ENCODE measurements at regions not wholly inside any gene's neighbourhood (a gene's known extent, or its start where the extent isn't known, plus 50 kb on each side); places are given as distances from the start of the nearest gene placed in this dataset.
A peak's percentile ranks its signal among the peaks of the same experiment; 100 is the strongest.

- DNase-seq (ENCODE audit: low spot score), result no peak
- no peak overlapping the region for H3K4me2 ChIP-seq (ENCODE audit: low read length)
These were observed 65.8 kb upstream of the FRMD4A start for GRCh38 chr10:14396411-14397048.

GRCh38 chr10:14394179-14394578 lies 63.5 kb upstream of the FRMD4A start:
- Histone ChIP-seq H4K20me1 (ENCODE audit: insufficient read depth, low read length) (no peaks in the 10 kb centered on the region), H3K79me2 (ENCODE audit: insufficient read depth, low read depth, low read length) (no peaks in the 10 kb centered on the region), H3K9me2 (ENCODE audit: insufficient read depth, low read length) (no peaks in the 10 kb centered on the region), H2AFZ (ENCODE audit: low read length) (no peak overlapping the region), H3K4me2 (ENCODE audit: low read length) (no peak overlapping the region), H3K36me3 (ENCODE audit: insufficient read depth, low read length) (no peaks in the 10 kb centered on the region), H3K27ac (ENCODE audit: low read depth, low read length, poor library complexity, severe bottlenecking) (no peak overlapping the region), H3K4me1 (ENCODE audit: insufficient read depth, low read length, poor library complexity, severe bottlenecking) (no peaks in the 10 kb centered on the region), H3K9me3 (ENCODE audit: low read length) (no peaks in the 10 kb centered on the region), H3K4me3 (ENCODE audit: low read depth, low read length, poor library complexity, severe bottlenecking) (no peak overlapping the region)
- no peak for DNase-seq (ENCODE audit: low spot score)
- TF ChIP-seq EZH2phosphoT487 (IDR thresholded peaks at IDR 0.05; ENCODE audit: borderline replicate concordance, low read depth, low read length) (no peak), CTCF (conservative IDR thresholded peaks at IDR 0.05; ENCODE audit: low read length) (no peak)
- intact Hi-C loops (cut with micrococcal nuclease; ENCODE audit: unreplicated experiment), result no loop called here
- ChIA-PET CTCF (ENCODE audit: unreplicated experiment) (no interaction called here), POLR2A (no interaction called here)
- BruUV-seq (replicated peaks), result no TSS peak

More at GRCh38 chr10:14396411-14397048, 65.8 kb upstream of the FRMD4A start:
- Histone ChIP-seq H3K4me3 (ENCODE audit: low read depth, low read length, poor library complexity, severe bottlenecking) (no peak overlapping the region), H3K36me3 (ENCODE audit: insufficient read depth, low read length) (no peaks in the 10 kb centered on the region), H3K9me3 (ENCODE audit: low read length) (no peaks in the 10 kb centered on the region), H4K20me1 (ENCODE audit: insufficient read depth, low read length) (no peaks in the 10 kb centered on the region), H3K27ac (ENCODE audit: low read depth, low read length, poor library complexity, severe bottlenecking) (no peak overlapping the region), H2AFZ (ENCODE audit: low read length) (no peak overlapping the region), H3K4me1 (ENCODE audit: insufficient read depth, low read length, poor library complexity, severe bottlenecking) (no peaks in the 10 kb centered on the region), H3K9me2 (ENCODE audit: insufficient read depth, low read length) (no peaks in the 10 kb centered on the region), H3K79me2 (ENCODE audit: insufficient read depth, low read depth, low read length) (no peaks in the 10 kb centered on the region)
- POLR2A ChIA-PET, result interaction anchor here (0.7 kb wide), 1 partner anchor 39 kb away, joined by 3 read pairs; no protein-coding TSS in a partner anchor
- TF ChIP-seq CTCF (conservative IDR thresholded peaks at IDR 0.05; ENCODE audit: low read length) (peak; percentile 64), EZH2phosphoT487 (IDR thresholded peaks at IDR 0.05; ENCODE audit: borderline replicate concordance, low read depth, low read length) (no peak)
- intact Hi-C loops (cut with micrococcal nuclease; ENCODE audit: unreplicated experiment), result no loop called here
- CTCF ChIA-PET (ENCODE audit: unreplicated experiment), result no interaction called here
- BruUV-seq (replicated peaks), result no TSS peak

DNA sequence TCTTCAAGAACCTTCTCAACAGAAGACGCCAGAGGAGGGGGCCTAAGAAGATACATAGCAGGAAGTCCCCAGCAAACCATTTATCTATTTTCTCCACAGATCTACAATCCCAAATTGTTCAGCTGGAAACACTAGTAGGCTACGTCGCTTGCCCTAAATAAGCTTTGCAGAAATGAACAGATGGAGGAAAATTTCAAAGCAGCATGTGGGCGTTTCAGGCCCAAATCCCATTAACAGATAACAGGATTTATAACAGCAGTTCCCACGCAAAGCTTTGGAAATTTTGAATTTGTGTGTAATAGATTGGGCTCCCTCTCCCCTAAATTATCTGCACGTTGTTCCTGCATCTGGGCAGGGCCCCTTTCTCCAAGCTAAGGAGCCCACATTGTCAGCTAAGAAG lies 60.6 kb upstream of the FRMD4A start:
- Histone ChIP-seq H3K27ac (ENCODE audit: low read depth, low read length, poor library complexity, severe bottlenecking) (no peak overlapping the region), H3K79me2 (ENCODE audit: insufficient read depth, low read depth, low read length) (no peaks in the 10 kb centered on the region), H3K9me2 (ENCODE audit: insufficient read depth, low read length) (no peaks in the 10 kb centered on the region), H2AFZ (ENCODE audit: low read length) (no peak overlapping the region), H4K20me1 (ENCODE audit: insufficient read depth, low read length) (no peaks in the 10 kb centered on the region), H3K36me3 (ENCODE audit: insufficient read depth, low read length) (no peaks in the 10 kb centered on the region), H3K4me3 (ENCODE audit: low read depth, low read length, poor library complexity, severe bottlenecking) (no peak overlapping the region), H3K9me3 (ENCODE audit: low read length) (no peaks in the 10 kb centered on the region), H3K4me2 (ENCODE audit: low read length) (no peak overlapping the region), H3K4me1 (ENCODE audit: insufficient read depth, low read length, poor library complexity, severe bottlenecking) (no peaks in the 10 kb centered on the region)
- BruUV-seq (replicated peaks), result no TSS peak
- TF ChIP-seq EZH2phosphoT487 (IDR thresholded peaks at IDR 0.05; ENCODE audit: borderline replicate concordance, low read depth, low read length) (no peak), CTCF (conservative IDR thresholded peaks at IDR 0.05; ENCODE audit: low read length) (no peak)
- ChIA-PET POLR2A (no interaction called here), CTCF (ENCODE audit: unreplicated experiment) (no interaction called here)
- no peak for DNase-seq (ENCODE audit: low spot score)
- intact Hi-C loops (cut with micrococcal nuclease; ENCODE audit: unreplicated experiment), result no loop called here

Data from OCI-LY7 (cell line).